GM19193 (cell line): ENCODE measurements at regions not wholly inside any gene's neighbourhood (a gene's known extent, or its start where the extent isn't known, plus 50 kb on each side); places are given as distances from the start of the nearest gene placed in this dataset.

Experiments
- POLR2A ChIP-seq: IDR thresholded peaks from 4 replicates; pipeline ENCODE4 v1.6.1; 2011; ENCODE audit not compliant: insufficient read depth, insufficient read length; ENCODE audit errors: extremely low read depth

- no peak for TF ChIP-seq POLR2A
These were observed 115.4 kb upstream of the GSE1 start for GRCh38 chr16:85497622-85498314.

GRCh38 chr16:85498607-85499006 lies 114.5 kb upstream of the GSE1 start:
- TF ChIP-seq POLR2A: no peak

- no peak for TF ChIP-seq POLR2A
These were observed 112.9 kb upstream of the GSE1 start for GRCh38 chr16:85500220-85500619.

- TF ChIP-seq POLR2A: no peak
These were observed 111.2 kb upstream of the GSE1 start for GRCh38 chr16:85501900-85502299.

GRCh38 chr16:85502357-85502756 lies 110.8 kb upstream of the GSE1 start:
- no peak for TF ChIP-seq POLR2A

- TF ChIP-seq POLR2A: no peak
These were observed 109.4 kb upstream of the GSE1 start for GRCh38 chr16:85503679-85504231.

- TF ChIP-seq POLR2A: no peak
These were observed 108.9 kb upstream of the GSE1 start for GRCh38 chr16:85504242-85504641.

GRCh38 chr16:85505794-85506634 lies 107.1 kb upstream of the GSE1 start:
- no peak for TF ChIP-seq POLR2A

- no peak for TF ChIP-seq POLR2A
These were observed 106.5 kb upstream of the GSE1 start for GRCh38 chr16:85506635-85506911.

- no peak for TF ChIP-seq POLR2A
These were observed 105.8 kb upstream of the GSE1 start for GRCh38 chr16:85507342-85507741.

- no peak for TF ChIP-seq POLR2A
These were observed 104.7 kb upstream of the GSE1 start for GRCh38 chr16:85508388-85508787.

- no peak for TF ChIP-seq POLR2A
These were observed 104.1 kb upstream of the GSE1 start for GRCh38 chr16:85508993-85509392.

GRCh38 chr16:85510041-85510659 lies 103.0 kb upstream of the GSE1 start:
- no peak for TF ChIP-seq POLR2A

GRCh38 chr16:85511938-85512807 lies 100.9 kb upstream of the GSE1 start:
- no peak for TF ChIP-seq POLR2A

- TF ChIP-seq POLR2A: no peak
These were observed 100.4 kb upstream of the GSE1 start for GRCh38 chr16:85512808-85513115.
